Loucy (cell line): ENCODE measurements at regions not wholly inside any gene's neighbourhood (a gene's known extent, or its start where the extent isn't known, plus 50 kb on each side); places are given as distances from the start of the nearest gene placed in this dataset.

ENCODE experiments used
- H2AFZ ChIP-seq: fragments of 200-600 bp; sonication (generic); 2 replicates; pipeline ENCODE4 v1.6.0; 2016; ENCODE audit warnings: antibody characterized with exemption, mild to moderate bottlenecking, low read length, moderate library complexity
- H3F3A ChIP-seq: fragments of 200-600 bp; 2 replicates; pipeline ENCODE4 v1.6.0; 2016; ENCODE audit warnings: antibody characterized with exemption, low read depth, mild to moderate bottlenecking
- H3K27me3 ChIP-seq: fragments of 200-600 bp; sonication (generic); 2 replicates; pipeline ENCODE4 v1.6.1; 2014; ENCODE audit warnings: low read length, mild to moderate bottlenecking; ENCODE audit not compliant: insufficient read depth, poor library complexity, severe bottlenecking
- H3K36me3 ChIP-seq: fragments of 200-600 bp; sonication (generic); 2 replicates; pipeline ENCODE4 v1.6.1; 2016; ENCODE audit warnings: low read length; ENCODE audit not compliant: insufficient read depth
- H3K4me1 ChIP-seq: fragments of 200-600 bp; sonication (generic); 2 replicates; pipeline ENCODE4 v1.5.1; 2014; ENCODE audit warnings: low read length, mild to moderate bottlenecking; ENCODE audit not compliant: insufficient read depth, poor library complexity, severe bottlenecking
- H3K4me2 ChIP-seq: fragments of 200-600 bp; sonication (generic); 2 replicates; pipeline ENCODE4 v1.6.0; 2014; ENCODE audit warnings: antibody characterized with exemption, low read length, low read depth, mild to moderate bottlenecking; ENCODE audit not compliant: poor library complexity, severe bottlenecking
- H3K4me3 ChIP-seq: fragments of 200-600 bp; sonication (generic); 2 replicates; pipeline ENCODE4 v1.5.1; 2014; ENCODE audit warnings: low read length, mild to moderate bottlenecking, mixed read lengths; ENCODE audit not compliant: poor library complexity, severe bottlenecking
- H3K79me2 ChIP-seq: fragments of 200-600 bp; sonication (generic); 2 replicates; pipeline ENCODE4 v1.6.1; 2014; ENCODE audit warnings: low read length; ENCODE audit not compliant: insufficient read depth
- H3K9ac ChIP-seq: fragments of 200-600 bp; sonication (generic); 2 replicates; pipeline ENCODE4 v1.6.0; 2014; ENCODE audit warnings: mild to moderate bottlenecking, low read depth, low read length, moderate library complexity; ENCODE audit not compliant: poor library complexity, severe bottlenecking
- H3K9me2 ChIP-seq: fragments of 200-600 bp; sonication (generic); replicated peaks from 2 replicates; pipeline ENCODE4 v1.6.1; 2016; ENCODE audit warnings: low read depth, low read length, mixed read lengths
- H3K9me3 ChIP-seq: fragments of 200-600 bp; sonication (generic); 2 replicates; pipeline ENCODE4 v1.6.1; 2014; ENCODE audit warnings: mild to moderate bottlenecking, antibody characterized with exemption, low read length, low read depth; ENCODE audit not compliant: insufficient read depth
- H4K20me1 ChIP-seq: fragments of 200-600 bp; sonication (generic); 2 replicates; pipeline ENCODE4 v1.6.0; 2014; ENCODE audit warnings: antibody characterized with exemption, low read length, mild to moderate bottlenecking; ENCODE audit not compliant: insufficient read depth, poor library complexity, severe bottlenecking
- EZH2phosphoT487 ChIP-seq: fragments of 200-600 bp; IDR thresholded peaks from 2 replicates; pipeline ENCODE4 v1.6.1; 2018; ENCODE audit warnings: antibody characterized with exemption, mild to moderate bottlenecking, moderate library complexity, borderline replicate concordance
- TF ChIP-seq, protein P1 (sequence below): fragments of 200-600 bp; sonication (generic); conservative IDR thresholded peaks from 2 replicates; pipeline ENCODE4 v1.5.1; 2014; ENCODE audit warnings: mild to moderate bottlenecking, antibody characterized with exemption, low read length

DNA sequence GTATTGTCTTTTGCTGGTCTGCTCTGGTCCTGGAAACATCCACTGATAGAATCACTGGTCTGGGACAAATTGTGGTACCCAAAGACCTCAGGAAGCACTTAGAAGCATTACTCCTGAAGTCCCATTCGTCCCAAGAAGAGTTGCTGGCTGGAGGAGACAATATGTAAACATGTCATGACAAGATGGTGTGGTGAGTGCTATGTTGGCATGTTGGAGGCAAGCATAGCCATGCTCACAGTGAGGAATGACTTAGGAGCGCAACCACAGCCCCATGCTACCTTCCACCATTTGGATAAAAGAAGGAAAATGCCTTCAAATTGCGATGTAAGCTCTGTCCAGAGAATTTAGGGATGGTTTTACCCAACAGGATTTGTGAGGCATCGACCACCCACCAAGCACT, 115.8 kb upstream of the STC2 start:
- Histone ChIP-seq H3K9me3 (no peaks in the 10 kb centered on the region), H3K9me2 (no peaks in the 10 kb centered on the region), H3K4me2 (no peak overlapping the region), H3K79me2 (no peaks in the 10 kb centered on the region), H3K4me1 (no peaks in the 10 kb centered on the region), H3K9ac (no peak overlapping the region), H3K36me3 (no peaks in the 10 kb centered on the region), H4K20me1 (no peaks in the 10 kb centered on the region), H2AFZ (no peak overlapping the region), H3K27me3 (no peaks in the 10 kb centered on the region), H3F3A (no peaks in the 10 kb centered on the region), H3K4me3 (no peak overlapping the region)
- no peak for TF ChIP-seq EZH2phosphoT487
- TF ChIP-seq, protein P1, sequence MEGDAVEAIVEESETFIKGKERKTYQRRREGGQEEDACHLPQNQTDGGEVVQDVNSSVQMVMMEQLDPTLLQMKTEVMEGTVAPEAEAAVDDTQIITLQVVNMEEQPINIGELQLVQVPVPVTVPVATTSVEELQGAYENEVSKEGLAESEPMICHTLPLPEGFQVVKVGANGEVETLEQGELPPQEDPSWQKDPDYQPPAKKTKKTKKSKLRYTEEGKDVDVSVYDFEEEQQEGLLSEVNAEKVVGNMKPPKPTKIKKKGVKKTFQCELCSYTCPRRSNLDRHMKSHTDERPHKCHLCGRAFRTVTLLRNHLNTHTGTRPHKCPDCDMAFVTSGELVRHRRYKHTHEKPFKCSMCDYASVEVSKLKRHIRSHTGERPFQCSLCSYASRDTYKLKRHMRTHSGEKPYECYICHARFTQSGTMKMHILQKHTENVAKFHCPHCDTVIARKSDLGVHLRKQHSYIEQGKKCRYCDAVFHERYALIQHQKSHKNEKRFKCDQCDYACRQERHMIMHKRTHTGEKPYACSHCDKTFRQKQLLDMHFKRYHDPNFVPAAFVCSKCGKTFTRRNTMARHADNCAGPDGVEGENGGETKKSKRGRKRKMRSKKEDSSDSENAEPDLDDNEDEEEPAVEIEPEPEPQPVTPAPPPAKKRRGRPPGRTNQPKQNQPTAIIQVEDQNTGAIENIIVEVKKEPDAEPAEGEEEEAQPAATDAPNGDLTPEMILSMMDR = no peak

DNA sequence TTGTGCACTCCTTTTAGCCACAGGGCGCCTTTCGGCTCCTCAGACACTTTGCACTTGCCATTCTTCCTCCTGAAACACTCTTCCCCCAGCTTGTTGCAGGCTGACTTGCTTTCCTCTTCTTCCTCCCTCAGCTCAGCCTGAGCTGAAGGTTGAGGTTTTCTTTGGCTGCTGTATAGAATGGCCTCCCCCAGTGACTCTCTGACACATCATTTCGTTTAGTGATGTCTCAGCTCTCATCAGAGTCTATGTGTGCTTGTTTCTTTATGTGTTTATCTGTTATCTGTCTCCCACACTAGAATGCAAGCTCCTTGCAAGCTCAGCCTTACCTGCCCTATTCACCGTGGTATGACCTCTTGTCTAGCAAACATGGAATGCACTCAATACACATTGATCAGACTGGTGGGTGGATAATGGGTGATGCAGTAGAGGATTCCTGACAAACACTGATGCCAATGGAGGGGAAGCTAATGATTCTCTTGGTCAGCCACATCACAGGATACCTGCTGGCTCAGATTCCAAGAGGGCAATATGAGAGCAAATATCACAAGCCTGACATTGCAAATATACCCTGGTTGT, 112.9 kb upstream of the STC2 start:
- Histone ChIP-seq H3K9ac (no peak overlapping the region), H3K27me3 (no peaks in the 10 kb centered on the region), H3K4me2 (no peak overlapping the region), H3K4me3 (no peak overlapping the region), H3K9me2 (no peaks in the 10 kb centered on the region), H3K4me1 (no peaks in the 10 kb centered on the region), H3K36me3 (no peaks in the 10 kb centered on the region), H4K20me1 (no peaks in the 10 kb centered on the region), H3K79me2 (no peaks in the 10 kb centered on the region), H3K9me3 (no peaks in the 10 kb centered on the region), H2AFZ (no peak overlapping the region), H3F3A (no peaks in the 10 kb centered on the region)
- TF ChIP-seq, protein P1 = no peak
- TF ChIP-seq EZH2phosphoT487 = no peak

DNA sequence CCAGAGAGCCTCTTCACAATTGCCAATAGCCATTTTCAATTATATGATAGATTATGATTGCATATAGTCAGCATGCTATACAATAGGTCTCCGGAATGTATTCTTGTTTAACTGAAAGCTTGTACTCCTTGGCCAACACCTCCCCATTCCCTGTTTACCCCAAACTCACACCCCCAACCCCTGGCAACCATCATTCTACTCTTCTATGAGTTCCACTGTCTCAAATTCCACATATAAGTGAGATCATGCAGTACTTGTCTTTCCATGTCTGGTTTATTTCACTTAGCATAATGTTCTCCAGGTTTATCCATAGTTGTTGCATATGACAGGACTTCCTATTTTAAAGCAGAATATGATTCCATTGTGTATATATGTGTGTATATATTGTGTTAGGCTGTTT, 110.7 kb upstream of the STC2 start:
- Histone ChIP-seq H3K9ac (no peak overlapping the region), H3K9me2 (no peaks in the 10 kb centered on the region), H3K4me2 (no peak overlapping the region), H3K27me3 (no peaks in the 10 kb centered on the region), H3K9me3 (no peaks in the 10 kb centered on the region), H3K4me1 (no peaks in the 10 kb centered on the region), H3F3A (no peaks in the 10 kb centered on the region), H2AFZ (no peak overlapping the region), H3K4me3 (no peak overlapping the region), H4K20me1 (no peaks in the 10 kb centered on the region), H3K79me2 (no peaks in the 10 kb centered on the region), H3K36me3 (no peaks in the 10 kb centered on the region)
- TF ChIP-seq, protein P1 = no peak
- no peak for TF ChIP-seq EZH2phosphoT487
